RWPE2 (cell line): ENCODE measurements at regions not wholly inside any gene's neighbourhood (a gene's known extent, or its start where the extent isn't known, plus 50 kb on each side); places are given as distances from the start of the nearest gene placed in this dataset.

ENCODE experiments used
- ATAC-seq: fragments of 200-7000 bp; cut with Tn5 transposase; 3 replicates; pipeline ENCODE4 v1.9.1; 2021; ENCODE audit warnings: low read depth
- DNase-seq: peaks from one replicate; pipeline ENCODE4 v3.0.0-alpha.2; 2020; ENCODE audit warnings: low spot score
- H3K27ac ChIP-seq: fragments of 450-650 bp; 2 replicates; pipeline ENCODE4 v1.5.1; 2017; ENCODE audit warnings: mild to moderate bottlenecking; ENCODE audit not compliant: poor library complexity, severe bottlenecking
- H3K27me3 ChIP-seq: fragments of 250-450 bp; sonication (Bioruptor Pico); 2 replicates; pipeline ENCODE4 v1.5.1; 2021; ENCODE audit warnings: mild to moderate bottlenecking, moderate library complexity; ENCODE audit not compliant: insufficient read depth, poor library complexity, severe bottlenecking
- H3K36me3 ChIP-seq: fragments of 250-450 bp; sonication (Bioruptor Pico); 2 replicates; pipeline ENCODE4 v1.5.1; 2020; ENCODE audit warnings: low read depth, mild to moderate bottlenecking, moderate library complexity
- H3K4me1 ChIP-seq: fragments of 250-450 bp; sonication (Bioruptor Pico); 2 replicates; pipeline ENCODE4 v1.5.1; 2021; ENCODE audit warnings: mild to moderate bottlenecking, moderate library complexity; ENCODE audit not compliant: insufficient read depth, poor library complexity, severe bottlenecking
- H3K4me3 ChIP-seq: fragments of 250-450 bp; sonication (Bioruptor Pico); 2 replicates; pipeline ENCODE4 v1.5.1; 2021; ENCODE audit warnings: mild to moderate bottlenecking, moderate library complexity; ENCODE audit not compliant: severe bottlenecking
- H3K9me3 ChIP-seq: fragments of 250-450 bp; sonication (Bioruptor Pico); 2 replicates; pipeline ENCODE4 v1.5.1; 2021; ENCODE audit warnings: mild to moderate bottlenecking, moderate library complexity; ENCODE audit not compliant: severe bottlenecking
- TF ChIP-seq, protein P1 (sequence below): fragments of 450-650 bp; IDR thresholded peaks from one replicate; pipeline ENCODE4 v1.5.1; 2017; ENCODE audit warnings: mild to moderate bottlenecking, moderate library complexity; ENCODE audit not compliant: poor library complexity, severe bottlenecking

DNA sequence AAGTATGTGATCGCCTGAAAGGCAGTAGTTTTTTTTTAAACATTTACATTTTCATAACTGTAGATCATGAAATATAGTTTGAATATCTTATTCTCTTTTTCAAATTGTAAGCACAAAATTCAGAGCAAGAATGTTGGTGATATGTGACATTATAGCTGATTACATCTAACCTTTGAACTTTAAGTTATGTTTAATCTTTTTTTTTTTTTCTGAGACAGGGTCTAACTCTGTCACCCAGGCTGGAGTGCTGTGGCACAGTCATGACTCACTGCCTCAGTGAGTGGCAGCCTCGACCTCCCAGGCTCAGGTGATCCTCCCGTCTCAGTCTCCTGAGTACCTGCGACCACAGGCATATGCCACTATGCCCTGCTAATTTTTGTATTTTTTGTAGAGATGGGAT lies 278.7 kb upstream of the NEBL start:
- no peak for ATAC-seq
- Histone ChIP-seq H3K36me3 (no peaks in the 10 kb centered on the region), H3K4me1 (no peaks in the 10 kb centered on the region), H3K27ac (no peak overlapping the region), H3K9me3 (no peaks in the 10 kb centered on the region), H3K4me3 (no peak overlapping the region), H3K27me3 (no peaks in the 10 kb centered on the region)
- TF ChIP-seq, protein P1, sequence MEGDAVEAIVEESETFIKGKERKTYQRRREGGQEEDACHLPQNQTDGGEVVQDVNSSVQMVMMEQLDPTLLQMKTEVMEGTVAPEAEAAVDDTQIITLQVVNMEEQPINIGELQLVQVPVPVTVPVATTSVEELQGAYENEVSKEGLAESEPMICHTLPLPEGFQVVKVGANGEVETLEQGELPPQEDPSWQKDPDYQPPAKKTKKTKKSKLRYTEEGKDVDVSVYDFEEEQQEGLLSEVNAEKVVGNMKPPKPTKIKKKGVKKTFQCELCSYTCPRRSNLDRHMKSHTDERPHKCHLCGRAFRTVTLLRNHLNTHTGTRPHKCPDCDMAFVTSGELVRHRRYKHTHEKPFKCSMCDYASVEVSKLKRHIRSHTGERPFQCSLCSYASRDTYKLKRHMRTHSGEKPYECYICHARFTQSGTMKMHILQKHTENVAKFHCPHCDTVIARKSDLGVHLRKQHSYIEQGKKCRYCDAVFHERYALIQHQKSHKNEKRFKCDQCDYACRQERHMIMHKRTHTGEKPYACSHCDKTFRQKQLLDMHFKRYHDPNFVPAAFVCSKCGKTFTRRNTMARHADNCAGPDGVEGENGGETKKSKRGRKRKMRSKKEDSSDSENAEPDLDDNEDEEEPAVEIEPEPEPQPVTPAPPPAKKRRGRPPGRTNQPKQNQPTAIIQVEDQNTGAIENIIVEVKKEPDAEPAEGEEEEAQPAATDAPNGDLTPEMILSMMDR: no peak
- DNase-seq: no peak

DNA sequence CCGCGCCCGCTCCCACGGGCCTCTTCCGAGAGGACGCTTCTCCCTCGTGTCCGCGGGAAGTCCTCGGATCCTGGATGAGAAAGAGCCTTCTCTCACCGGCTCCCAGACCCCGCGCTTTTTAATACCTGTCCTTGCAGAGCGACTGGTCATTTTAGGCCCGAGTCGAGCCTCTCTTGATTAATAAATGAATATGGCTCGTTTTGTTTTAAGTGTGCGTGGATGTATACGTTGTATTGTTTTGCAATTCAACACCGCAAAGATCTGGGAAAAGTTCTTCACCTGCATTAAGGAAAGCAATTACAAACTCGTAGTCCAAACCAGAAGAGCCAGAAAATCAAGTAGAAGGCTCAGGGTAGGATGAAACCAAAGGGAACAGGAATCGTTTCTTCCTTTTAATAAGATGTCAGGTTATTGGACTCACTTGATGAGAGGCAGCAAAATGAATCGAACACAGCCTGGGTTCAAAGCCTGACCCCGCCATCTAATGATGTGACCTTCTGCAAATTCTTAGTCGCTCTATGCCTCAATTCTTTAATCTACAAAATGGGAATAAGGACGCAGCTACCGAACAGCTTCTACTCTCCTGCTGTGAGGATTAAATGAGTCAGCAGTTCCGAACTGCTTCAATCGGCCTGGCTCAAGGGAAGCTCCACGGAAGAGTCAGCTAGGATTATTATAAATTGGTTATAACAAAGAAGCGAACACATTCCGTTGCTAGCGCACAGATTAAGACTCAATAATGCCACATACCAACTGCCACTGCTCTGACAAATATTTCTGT lies 277.8 kb upstream of the NEBL start:
- H3K4me1 ChIP-seq: no peaks in the 10 kb centered on the region
- peak overlapping the region; percentile 43 for H3K27ac ChIP-seq
- ATAC-seq: no peak
- TF ChIP-seq, protein P1: no peak
- no peak for DNase-seq
- H3K4me3 ChIP-seq: peak overlapping the region; percentile 58
- no peaks in the 10 kb centered on the region for H3K9me3 ChIP-seq
- H3K36me3 ChIP-seq: no peaks in the 10 kb centered on the region
- no peaks in the 10 kb centered on the region for H3K27me3 ChIP-seq

DNA sequence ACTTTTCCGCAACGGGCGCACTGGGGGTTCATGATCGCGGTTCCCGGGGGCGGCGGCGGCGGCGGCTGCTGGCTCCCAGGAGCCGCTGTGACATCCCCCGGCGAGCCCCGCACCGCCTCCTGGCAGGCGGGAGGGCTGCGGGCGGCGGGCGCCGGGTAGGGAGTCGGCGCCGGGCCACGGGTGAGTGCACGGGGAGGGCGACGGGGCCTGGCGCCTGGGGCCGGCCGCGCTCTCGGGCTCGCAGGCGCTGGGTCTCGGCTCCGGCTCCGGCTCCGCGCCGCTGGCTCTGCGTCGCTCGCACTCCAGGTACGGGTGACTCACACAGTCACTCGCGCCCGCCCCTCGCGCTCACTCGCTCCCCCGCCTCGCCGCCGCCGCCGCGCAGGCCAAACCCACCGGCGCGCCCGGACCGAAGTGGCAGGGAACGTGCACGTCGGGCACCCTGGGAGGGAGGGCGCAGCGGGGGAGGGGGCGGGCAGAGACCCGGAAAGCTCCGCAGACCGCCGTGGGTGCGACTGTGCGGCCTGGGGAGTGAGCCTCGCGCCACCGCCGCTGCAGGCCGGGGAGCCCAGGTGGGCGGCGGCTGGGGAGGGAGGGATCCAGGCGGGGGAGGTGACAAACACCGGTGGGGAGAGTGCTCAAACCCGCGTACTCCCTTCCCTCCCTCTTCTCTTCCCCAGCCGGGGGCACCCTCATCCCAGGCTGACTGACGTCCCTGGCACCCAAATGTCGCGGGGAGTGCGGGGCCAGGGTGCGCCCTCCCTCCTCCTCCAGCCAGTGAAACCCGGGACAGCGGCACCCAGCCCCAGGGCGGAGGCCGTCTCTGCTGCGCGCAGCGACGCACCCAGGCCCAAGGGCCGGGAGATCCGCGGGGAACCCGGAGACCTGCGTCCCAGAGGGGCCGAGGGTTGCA lies 276.9 kb upstream of the NEBL start:
- no peaks in the 10 kb centered on the region for H3K4me1 ChIP-seq
- H3K27me3 ChIP-seq: no peaks in the 10 kb centered on the region
- peak overlapping the region; percentile 58 for H3K4me3 ChIP-seq
- DNase-seq (peak; percentile 79), ATAC-seq (peak; percentile 85)
- peak overlapping the region; percentile 43 for H3K27ac ChIP-seq
- H3K9me3 ChIP-seq: no peaks in the 10 kb centered on the region
- TF ChIP-seq, protein P1: peak; percentile 10
- no peaks in the 10 kb centered on the region for H3K36me3 ChIP-seq

DNA sequence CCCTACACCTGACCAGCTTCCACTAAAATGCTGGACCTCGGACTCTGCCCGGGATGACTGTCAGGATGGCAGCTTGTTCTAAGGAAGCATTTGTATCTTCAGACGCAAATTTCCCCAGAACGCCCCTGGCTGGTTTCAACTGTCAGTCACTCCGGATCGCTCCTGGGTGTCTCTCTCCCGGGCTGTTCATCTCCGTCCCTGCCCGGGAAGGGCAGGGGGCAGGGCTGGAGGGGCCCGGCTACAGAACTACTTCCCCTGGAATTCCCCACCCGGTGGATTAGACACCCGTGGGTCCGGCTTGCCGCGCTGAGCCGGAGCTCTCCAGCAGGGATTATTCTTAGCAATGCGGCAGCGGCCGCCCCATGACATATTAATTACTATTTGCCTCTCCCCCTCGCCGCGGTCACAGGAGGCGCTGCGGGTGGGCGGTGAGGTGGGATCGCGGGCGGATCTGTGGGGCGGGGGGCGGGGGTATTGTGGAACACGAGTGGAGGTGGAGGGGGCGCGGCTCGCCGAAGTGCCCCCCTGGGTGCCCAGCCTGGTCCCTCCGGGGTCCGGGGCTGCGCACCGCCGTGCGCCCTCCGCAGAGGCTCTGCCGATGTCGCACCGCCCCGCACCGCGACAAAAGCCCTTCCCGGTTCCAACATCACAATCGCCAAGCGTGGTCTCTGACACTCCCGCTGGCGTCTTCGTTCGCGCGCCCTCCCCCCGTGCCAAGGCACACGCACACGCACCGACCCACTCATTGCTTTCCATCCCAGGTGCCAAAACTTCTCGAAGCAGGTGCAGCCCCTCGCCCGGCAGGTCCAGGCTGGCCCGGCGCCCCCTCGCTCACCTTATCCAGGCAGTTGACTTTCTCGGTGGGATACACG lies 276.1 kb upstream of the NEBL start:
- H3K27ac ChIP-seq: no peak overlapping the region
- TF ChIP-seq, protein P1: no peak
- H3K9me3 ChIP-seq: no peaks in the 10 kb centered on the region
- no peaks in the 10 kb centered on the region for H3K4me1 ChIP-seq
- no peaks in the 10 kb centered on the region for H3K36me3 ChIP-seq
- no peak for DNase-seq
- H3K4me3 ChIP-seq: peak overlapping the region; percentile 58
- no peaks in the 10 kb centered on the region for H3K27me3 ChIP-seq
- peak; percentile 18; the same call in 1 of the 3 replicates for ATAC-seq
